ENCODE measurements at regions not wholly inside any gene's neighbourhood (a gene's known extent, or its start where the extent isn't known, plus 50 kb on each side); places are given as distances from the start of the nearest gene placed in this dataset.

DNA sequence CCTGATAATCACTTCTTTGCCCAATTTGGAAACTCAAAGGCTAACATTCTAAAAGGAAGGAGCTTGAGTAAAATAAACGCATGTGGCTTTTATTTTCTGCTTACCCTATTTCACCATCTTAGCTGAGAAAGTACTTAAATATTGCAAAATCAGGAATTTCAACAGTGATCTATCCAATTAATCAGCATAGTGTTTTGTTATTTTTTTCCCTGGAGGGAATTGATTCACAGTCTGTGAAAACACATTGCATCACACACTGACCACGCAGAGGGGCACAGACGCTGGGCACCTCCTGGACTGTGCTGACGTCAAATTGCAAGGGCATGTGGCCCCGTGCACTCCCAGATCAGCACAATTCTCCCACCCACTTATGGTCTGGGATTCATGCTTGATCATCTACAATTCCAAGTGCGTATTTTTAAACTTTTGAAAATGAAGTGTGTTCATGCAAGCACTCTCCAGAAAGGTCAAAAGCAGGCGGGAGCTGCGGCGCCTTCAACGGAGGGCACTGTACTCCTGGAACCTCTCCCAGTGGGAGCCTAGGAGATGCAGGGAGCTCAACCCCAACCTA lies 320.6 kb upstream of the PPARGC1A start:
- Histone ChIP-seq H3K79me2 (ENCODE audit: control insufficient read depth in 1 of 2, insufficient read depth in 2 of 2, low read length in 2 of 2) (no peaks in the 10 kb centered on the region), H2AK5ac (ENCODE audit: low read depth, low read length) (no peak overlapping the region), H3K23me2 (ENCODE audit: low read depth, low read length) (no peaks in the 10 kb centered on the region), H4K5ac (ENCODE audit: insufficient read length, low read depth, low read length) (no peak overlapping the region), H2BK15ac (ENCODE audit: low read length) (no peak overlapping the region), H3K36me3 (ENCODE audit: control insufficient read depth in 2 of 4, insufficient read depth in 4 of 4, low read length in 3 of 4) (no peaks in the 10 kb centered on the region), H3K4ac (replicated peaks; ENCODE audit: insufficient read length, low read depth, low read length) (no peak overlapping the region), H3K4me2 (ENCODE audit: insufficient read depth in 1 of 2, low read depth in 2 of 2, low read length in 2 of 2) (no peak overlapping the region), H3K56ac (replicated peaks; ENCODE audit: insufficient read length, low read depth, low read length) (no peak overlapping the region), H2BK20ac (ENCODE audit: low read length) (no peak overlapping the region), H3K18ac (ENCODE audit: extremely low read depth, low read length) (no peak overlapping the region), H3K4me1 (replicated peaks in 1 of 4; ENCODE audit: control insufficient read depth in 3 of 4, insufficient read depth in 4 of 4, low read length in 3 of 4) (peaks cover 0 to 3% (median 0%) of the 10 kb centered on the region in 4 experiments; a peak in 2 of 7 replicates), H4K20me1 (replicated peaks in 1 of 2; ENCODE audit: control insufficient read depth in 1 of 2, insufficient read depth in 2 of 2, low read length in 2 of 2) (no peaks in the 10 kb centered on the region), H4K91ac (replicated peaks; ENCODE audit: insufficient read length, low read length) (no peak overlapping the region), H3K23ac (ENCODE audit: insufficient read length) (no peak overlapping the region), H3K9me3 (ENCODE audit: insufficient read depth in 2 of 2, low read depth in 1 of 2, low read length in 1 of 2) (no peaks in the 10 kb centered on the region), H3K9ac (replicated peaks in 1 of 4; ENCODE audit: extremely low read depth in 1 of 4, low read depth in 3 of 4, low read length in 3 of 4) (no peak overlapping the region), H3K27me3 (replicated peaks in 1 of 4; ENCODE audit: control insufficient read depth in 3 of 4, extremely low read depth in 1 of 4, insufficient read depth in 3 of 4, low read length in 3 of 4) (no peaks in the 10 kb centered on the region), H2BK5ac (ENCODE audit: low read depth, low read length) (no peak overlapping the region), H4K8ac (ENCODE audit: extremely low read depth, insufficient read depth, low read length) (no peak overlapping the region), H3K79me1 (ENCODE audit: low read depth, low read length) (no peaks in the 10 kb centered on the region), H2AFZ (ENCODE audit: low read length) (no peak overlapping the region), H3K4me3 (ENCODE audit: extremely low read depth in 1 of 4, insufficient read depth in 2 of 4, low read depth in 3 of 4, low read length in 4 of 4) (no peak overlapping the region), H2BK120ac (replicated peaks; ENCODE audit: low read depth, low read length) (no peak overlapping the region), H2BK12ac (ENCODE audit: low read depth, low read length) (no peak overlapping the region), H3K27ac (ENCODE audit: low read depth, low read length) (no peak overlapping the region), H3K14ac (ENCODE audit: insufficient read length) (no peak overlapping the region)
- FAIRE-seq: no peak
- ChIA-PET POLR2A (ENCODE audit: partially characterized antibody) (interaction anchor here (0.6 kb wide), 1 partner anchor 698 kb away, joined by 5 read pairs; no protein-coding TSS in a partner anchor), CTCF (ENCODE audit: partially characterized antibody) (no interaction called here)
- TF ChIP-seq, protein P1, sequence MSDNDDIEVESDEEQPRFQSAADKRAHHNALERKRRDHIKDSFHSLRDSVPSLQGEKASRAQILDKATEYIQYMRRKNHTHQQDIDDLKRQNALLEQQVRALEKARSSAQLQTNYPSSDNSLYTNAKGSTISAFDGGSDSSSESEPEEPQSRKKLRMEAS (IDR thresholded peaks at IDR 0.05): 0 out of 2 replicates have a peak, but pooled peaks have one; percentile 11
- TF ChIP-seq CBX5 (IDR thresholded peaks at IDR 0.05; ENCODE audit: low read depth, low read length): no peak
- no peak for DNase-seq (ENCODE audit: low read depth in 1 of 2, low spot score in 2 of 2)
- WGBS, 2 experiments (ENCODE audit: extremely low coverage in 1 of 2, insufficient coverage in 1 of 2, insufficient read length in 1 of 2, insufficient replicate concordance in 2 of 2, low coverage in 1 of 2, low lambda C conversion rate in 2 of 2, missing lambda C conversion rate in 1 of 2): 88% methylated on average over 10 of the region's 10 CpGs; no CpG with 5 or more reads in 1 of the 2 experiments
